ENCODE measurements at regions not wholly inside any gene's neighbourhood (a gene's known extent, or its start where the extent isn't known, plus 50 kb on each side); places are given as distances from the start of the nearest gene placed in this dataset.

DNA sequence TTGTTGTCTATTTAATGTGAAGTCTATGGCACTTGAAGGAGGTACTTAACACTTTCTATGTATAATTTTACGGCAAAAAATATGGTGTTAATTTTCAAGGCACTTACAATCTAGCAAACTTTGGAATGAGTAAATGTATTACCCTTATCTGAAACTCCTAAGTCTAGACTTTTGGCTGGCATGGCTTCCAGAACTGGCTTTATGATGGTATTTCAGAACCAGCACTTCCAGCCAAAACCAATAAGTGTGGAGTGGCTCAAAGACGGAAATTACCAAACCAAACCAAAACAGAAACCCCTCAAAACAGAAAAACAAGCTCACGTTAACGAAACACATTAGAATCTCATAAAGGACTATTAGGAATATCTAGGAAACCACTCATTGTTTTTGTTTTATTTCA lies 205.6 kb upstream of the HAND2 start:
- no TSS peak for BruUV-seq (replicated peaks)
- ATAC-seq: no peak

DNA sequence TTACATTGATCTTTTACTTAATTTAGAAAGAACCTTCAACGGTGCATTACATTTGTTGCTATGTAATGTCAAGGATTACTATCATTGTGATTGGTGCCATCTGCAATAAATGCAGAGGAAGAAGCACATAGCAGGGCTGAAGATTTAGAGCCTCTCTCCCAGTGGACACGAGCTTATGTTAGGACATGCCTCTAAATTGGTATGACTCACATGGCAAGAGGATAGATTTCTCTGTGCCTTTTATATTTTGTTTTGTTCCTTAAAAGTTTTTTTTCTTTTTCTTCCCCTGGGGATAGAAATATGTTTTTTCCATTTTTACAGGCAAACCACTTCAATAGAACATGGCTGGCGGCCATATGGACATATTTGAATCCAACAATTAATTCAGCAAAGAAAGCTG lies 205.0 kb upstream of the HAND2 start:
- ChIA-PET CTCF (no interaction called here), POLR2A (ENCODE audit: unreplicated experiment) (no interaction called here)
- Histone ChIP-seq H3K4me1 (ENCODE audit: insufficient read depth, low read length) (no peaks in the 10 kb centered on the region), H3K9ac (ENCODE audit: low read length) (no peak overlapping the region), H3K27ac (ENCODE audit: low read length) (no peak overlapping the region), H3F3A (ENCODE audit: low read length, unreplicated experiment) (no peaks in the 10 kb centered on the region), H4K20me1 (ENCODE audit: low read length) (no peaks in the 10 kb centered on the region), H3K9me3 (ENCODE audit: low read length) (no peaks in the 10 kb centered on the region), H3K4me2 (ENCODE audit: low read length) (no peak overlapping the region), H3K27me3 (ENCODE audit: low read length) (peaks cover 8% of the 10 kb centered on the region; the same call in 1 of the 2 replicates), H3K9me2 (replicated peaks; ENCODE audit: low read length) (no peaks in the 10 kb centered on the region), H3K79me2 (ENCODE audit: low read length) (no peaks in the 10 kb centered on the region), H3K4me3 (ENCODE audit: low read length) (no peak overlapping the region), H3K36me3 (ENCODE audit: low read depth, low read length) (no peaks in the 10 kb centered on the region), H2AFZ (ENCODE audit: low read length) (no peak overlapping the region)
- ATAC-seq (no peak), DNase-seq (no peak)
- intact Hi-C loops (cut with micrococcal nuclease): no loop called here
- TF ChIP-seq, protein P1, sequence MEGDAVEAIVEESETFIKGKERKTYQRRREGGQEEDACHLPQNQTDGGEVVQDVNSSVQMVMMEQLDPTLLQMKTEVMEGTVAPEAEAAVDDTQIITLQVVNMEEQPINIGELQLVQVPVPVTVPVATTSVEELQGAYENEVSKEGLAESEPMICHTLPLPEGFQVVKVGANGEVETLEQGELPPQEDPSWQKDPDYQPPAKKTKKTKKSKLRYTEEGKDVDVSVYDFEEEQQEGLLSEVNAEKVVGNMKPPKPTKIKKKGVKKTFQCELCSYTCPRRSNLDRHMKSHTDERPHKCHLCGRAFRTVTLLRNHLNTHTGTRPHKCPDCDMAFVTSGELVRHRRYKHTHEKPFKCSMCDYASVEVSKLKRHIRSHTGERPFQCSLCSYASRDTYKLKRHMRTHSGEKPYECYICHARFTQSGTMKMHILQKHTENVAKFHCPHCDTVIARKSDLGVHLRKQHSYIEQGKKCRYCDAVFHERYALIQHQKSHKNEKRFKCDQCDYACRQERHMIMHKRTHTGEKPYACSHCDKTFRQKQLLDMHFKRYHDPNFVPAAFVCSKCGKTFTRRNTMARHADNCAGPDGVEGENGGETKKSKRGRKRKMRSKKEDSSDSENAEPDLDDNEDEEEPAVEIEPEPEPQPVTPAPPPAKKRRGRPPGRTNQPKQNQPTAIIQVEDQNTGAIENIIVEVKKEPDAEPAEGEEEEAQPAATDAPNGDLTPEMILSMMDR (conservative IDR thresholded peaks at IDR 0.05; ENCODE audit: low read depth, low read length): no peak
- no TSS peak for BruUV-seq (replicated peaks)

More for the DNA sequence above, 205.6 kb upstream of the HAND2 start:
- no peak overlapping the region for H3K4me3 ChIP-seq (ENCODE audit: low read length)
- H3K9me3 ChIP-seq (ENCODE audit: low read length): no peaks in the 10 kb centered on the region
- peaks cover 8% of the 10 kb centered on the region; the same call in 1 of the 2 replicates for H3K27me3 ChIP-seq (ENCODE audit: low read length)
- no peaks in the 10 kb centered on the region for H3K4me1 ChIP-seq (ENCODE audit: insufficient read depth, low read length)
- DNase-seq: no peak
- no peaks in the 10 kb centered on the region for H3F3A ChIP-seq (ENCODE audit: low read length, unreplicated experiment)
- H2AFZ ChIP-seq (ENCODE audit: low read length): no peak overlapping the region
- H3K9ac ChIP-seq (ENCODE audit: low read length): no peak overlapping the region
- H3K27ac ChIP-seq (ENCODE audit: low read length): no peak overlapping the region
- H3K79me2 ChIP-seq (ENCODE audit: low read length): no peaks in the 10 kb centered on the region
- intact Hi-C loops (cut with micrococcal nuclease): no loop called here
- H3K4me2 ChIP-seq (ENCODE audit: low read length): no peak overlapping the region
- TF ChIP-seq EZH2 (IDR thresholded peaks at IDR 0.05; ENCODE audit: low read length, unreplicated experiment) (no peak), EZH2phosphoT487 (IDR thresholded peaks at IDR 0.05; ENCODE audit: borderline replicate concordance, low read length) (no peak)
- TF ChIP-seq, protein P1 (conservative IDR thresholded peaks at IDR 0.05; ENCODE audit: low read depth, low read length): no peak
- H3K9me2 ChIP-seq (replicated peaks; ENCODE audit: low read length): no peaks in the 10 kb centered on the region
- POLR2A ChIA-PET (ENCODE audit: unreplicated experiment): no interaction called here
- H3K36me3 ChIP-seq (ENCODE audit: low read depth, low read length): no peaks in the 10 kb centered on the region
- CTCF ChIA-PET: no interaction called here
- H4K20me1 ChIP-seq (ENCODE audit: low read length): no peaks in the 10 kb centered on the region

DNA sequence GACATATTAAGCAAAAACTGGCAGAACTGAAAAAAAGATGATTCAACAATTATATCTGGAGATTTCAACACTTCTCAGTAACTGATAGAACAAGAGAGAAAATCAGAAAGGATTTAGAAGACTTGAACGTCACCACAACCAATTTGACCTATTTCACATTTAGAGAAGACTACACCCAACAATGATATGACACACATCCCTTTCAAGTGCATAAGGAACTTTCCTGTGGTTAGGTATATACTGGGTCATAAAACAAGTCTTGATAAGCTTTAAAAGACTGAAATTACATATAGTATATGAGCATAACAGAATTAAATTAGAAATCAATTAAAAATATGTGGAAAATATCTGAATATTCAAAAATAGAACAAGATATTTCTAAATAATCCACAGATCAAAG lies 201.2 kb upstream of the HAND2 start:
- Histone ChIP-seq H3K4me2 (ENCODE audit: low read length) (no peak overlapping the region), H3K4me3 (ENCODE audit: low read length) (no peak overlapping the region), H3K9me3 (ENCODE audit: low read length) (no peaks in the 10 kb centered on the region), H2AFZ (ENCODE audit: low read length) (no peak overlapping the region), H3K9me2 (replicated peaks; ENCODE audit: low read length) (no peaks in the 10 kb centered on the region), H3K4me1 (ENCODE audit: insufficient read depth, low read length) (no peaks in the 10 kb centered on the region), H3F3A (ENCODE audit: low read length, unreplicated experiment) (no peaks in the 10 kb centered on the region), H3K27ac (ENCODE audit: low read length) (no peak overlapping the region), H3K27me3 (ENCODE audit: low read length) (no peaks in the 10 kb centered on the region), H3K79me2 (ENCODE audit: low read length) (no peaks in the 10 kb centered on the region), H4K20me1 (ENCODE audit: low read length) (no peaks in the 10 kb centered on the region), H3K36me3 (ENCODE audit: low read depth, low read length) (no peaks in the 10 kb centered on the region), H3K9ac (ENCODE audit: low read length) (no peak overlapping the region)
- DNase-seq: no peak
- no peak for ATAC-seq
- ChIA-PET CTCF (interaction anchor here (0.5 kb wide), 1 partner anchor 311 kb away, joined by 3 read pairs; no protein-coding TSS in a partner anchor), POLR2A (ENCODE audit: unreplicated experiment) (no interaction called here)
- intact Hi-C loops (cut with micrococcal nuclease): no loop called here
- TF ChIP-seq EZH2phosphoT487 (IDR thresholded peaks at IDR 0.05; ENCODE audit: borderline replicate concordance, low read length) (no peak), EZH2 (IDR thresholded peaks at IDR 0.05; ENCODE audit: low read length, unreplicated experiment) (no peak)
- TF ChIP-seq, protein P1 (conservative IDR thresholded peaks at IDR 0.05; ENCODE audit: low read depth, low read length): no peak
- no TSS peak for BruUV-seq (replicated peaks)

Data from PC-3 (cell line).